ENCODE measurements at regions not wholly inside any gene's neighbourhood (a gene's known extent, or its start where the extent isn't known, plus 50 kb on each side); places are given as distances from the start of the nearest gene placed in this dataset.

DNA sequence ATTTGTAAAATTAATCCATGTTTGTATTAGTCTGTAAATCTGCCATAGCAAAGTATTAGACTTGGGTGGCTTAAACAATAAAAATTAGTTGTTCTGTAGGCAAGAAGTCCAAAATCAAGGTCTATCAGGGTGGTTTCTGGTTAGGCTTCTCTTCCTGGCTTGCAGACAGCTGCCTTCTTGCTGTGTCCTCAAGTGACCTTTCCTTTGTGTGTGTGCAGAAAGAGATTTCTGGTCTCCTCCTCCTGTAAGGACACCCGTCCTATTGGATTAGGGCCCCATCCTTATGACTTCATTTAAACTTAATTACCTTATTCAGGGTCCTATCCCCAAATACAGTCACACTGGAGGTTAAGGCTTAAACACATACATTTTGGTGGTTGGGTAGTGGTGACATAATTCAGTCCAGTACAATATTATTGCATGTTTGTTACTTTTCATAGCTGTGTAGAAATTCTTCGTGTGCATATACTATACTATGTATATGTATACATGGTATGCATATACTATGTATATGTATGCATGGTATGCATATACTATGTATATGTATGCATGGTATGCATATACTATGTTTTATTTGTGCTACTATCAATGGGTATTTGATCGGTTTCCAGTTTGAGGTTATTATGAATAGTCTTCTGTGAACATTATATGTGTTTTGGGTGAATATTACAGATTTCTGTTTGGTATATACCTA lies 57.9 kb upstream of the RNU6-1 start:
- TF ChIP-seq, protein P1, sequence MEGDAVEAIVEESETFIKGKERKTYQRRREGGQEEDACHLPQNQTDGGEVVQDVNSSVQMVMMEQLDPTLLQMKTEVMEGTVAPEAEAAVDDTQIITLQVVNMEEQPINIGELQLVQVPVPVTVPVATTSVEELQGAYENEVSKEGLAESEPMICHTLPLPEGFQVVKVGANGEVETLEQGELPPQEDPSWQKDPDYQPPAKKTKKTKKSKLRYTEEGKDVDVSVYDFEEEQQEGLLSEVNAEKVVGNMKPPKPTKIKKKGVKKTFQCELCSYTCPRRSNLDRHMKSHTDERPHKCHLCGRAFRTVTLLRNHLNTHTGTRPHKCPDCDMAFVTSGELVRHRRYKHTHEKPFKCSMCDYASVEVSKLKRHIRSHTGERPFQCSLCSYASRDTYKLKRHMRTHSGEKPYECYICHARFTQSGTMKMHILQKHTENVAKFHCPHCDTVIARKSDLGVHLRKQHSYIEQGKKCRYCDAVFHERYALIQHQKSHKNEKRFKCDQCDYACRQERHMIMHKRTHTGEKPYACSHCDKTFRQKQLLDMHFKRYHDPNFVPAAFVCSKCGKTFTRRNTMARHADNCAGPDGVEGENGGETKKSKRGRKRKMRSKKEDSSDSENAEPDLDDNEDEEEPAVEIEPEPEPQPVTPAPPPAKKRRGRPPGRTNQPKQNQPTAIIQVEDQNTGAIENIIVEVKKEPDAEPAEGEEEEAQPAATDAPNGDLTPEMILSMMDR (conservative IDR thresholded peaks at IDR 0.05) = no peak
- no peak for TF ChIP-seq EZH2 (IDR thresholded peaks at IDR 0.05; ENCODE audit: low read depth)
